ENCODE measurements at regions not wholly inside any gene's neighbourhood (a gene's known extent, or its start where the extent isn't known, plus 50 kb on each side); places are given as distances from the start of the nearest gene placed in this dataset.

DNA sequence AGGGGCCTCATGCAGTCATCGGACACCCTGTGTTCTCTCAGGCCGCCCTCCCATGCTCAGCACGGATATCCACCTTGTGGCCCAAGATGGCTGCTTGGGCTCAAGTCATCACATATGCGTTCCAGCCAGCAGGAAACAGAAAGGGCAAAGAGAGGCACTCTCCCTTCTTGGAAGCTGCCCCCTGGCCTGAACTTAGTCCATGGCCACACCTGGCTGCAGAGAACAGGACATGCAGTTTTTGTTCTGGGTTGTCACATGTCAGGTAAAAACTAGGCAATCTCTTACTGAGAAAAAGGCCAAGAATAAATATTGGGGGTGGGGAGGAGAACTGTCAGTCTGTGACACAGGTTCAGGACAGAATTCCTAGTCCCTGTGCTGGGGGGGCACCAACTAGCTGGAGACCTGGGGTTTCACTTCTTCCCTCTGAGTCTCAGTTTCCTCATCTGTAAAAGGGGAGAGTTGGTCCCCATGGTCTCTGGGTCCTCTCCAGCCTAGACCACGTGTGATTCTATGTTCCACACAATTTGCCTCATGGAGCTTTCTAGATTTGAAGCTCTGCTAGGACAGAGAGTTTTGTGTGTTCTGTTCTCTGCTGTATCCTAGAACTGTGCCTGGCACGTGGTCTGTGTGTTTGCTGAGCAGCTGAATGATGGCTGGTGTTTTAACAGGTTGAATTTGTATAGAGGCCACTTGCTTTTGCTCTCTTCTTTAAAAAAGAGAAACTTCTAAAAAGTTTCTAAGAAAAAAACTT is 107.2 kb upstream of the ANO1 start:
- intact Hi-C loops (cut with DNase I) = no loop called here
- Histone ChIP-seq H3K9me3 (no peaks in the 10 kb centered on the region), H3K27ac (no peak overlapping the region), H3K4me3 (no peak overlapping the region), H3K27me3 (no peaks in the 10 kb centered on the region), H3K36me3 (no peaks in the 10 kb centered on the region), H3K4me1 (ENCODE audit: insufficient read depth) (no peaks in the 10 kb centered on the region)
- DNase-seq = no peak
- no peak for TF ChIP-seq EP300 (IDR thresholded peaks at IDR 0.05)
- 87 to 91% (median 88%) methylated on average over 6 of the region's 6 CpGs for WGBS, 3 donors

DNA sequence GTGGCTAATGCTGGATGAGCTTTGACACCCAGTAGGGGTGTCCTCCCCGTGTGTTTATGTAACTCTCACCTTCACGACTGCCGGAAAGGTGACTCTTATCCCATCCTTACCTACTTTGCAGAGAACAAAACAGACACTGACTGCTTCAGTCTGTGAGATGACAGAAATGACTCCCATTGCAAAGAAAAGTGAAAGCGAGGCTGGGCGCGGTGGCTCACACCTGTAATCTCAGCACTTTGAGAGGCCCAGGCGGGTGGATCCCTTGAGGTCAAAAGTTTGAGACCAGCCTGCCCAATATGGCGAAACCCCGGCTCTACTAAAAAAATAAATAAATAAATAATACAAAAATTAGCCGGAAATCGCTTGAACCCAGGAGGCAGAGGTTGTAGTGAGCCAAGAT is 106.4 kb upstream of the ANO1 start:
- intact Hi-C loops (cut with DNase I) = no loop called here
- no peaks in the 10 kb centered on the region for H3K27me3 ChIP-seq
- no peaks in the 10 kb centered on the region for H3K4me1 ChIP-seq (ENCODE audit: insufficient read depth)
- H3K36me3 ChIP-seq = no peaks in the 10 kb centered on the region
- no peak overlapping the region for H3K27ac ChIP-seq
- H3K9me3 ChIP-seq = no peaks in the 10 kb centered on the region
- TF ChIP-seq EP300 (IDR thresholded peaks at IDR 0.05) (no peak), POLR2A (IDR thresholded peaks at IDR 0.05) (no peak), CTCF (IDR thresholded peaks at IDR 0.05) (no peak)
- WGBS, 3 donors = 91 to 93% (median 91%) methylated on average over 11 of the region's 11 CpGs
- no peak overlapping the region for H3K4me3 ChIP-seq
- no peak for DNase-seq

DNA sequence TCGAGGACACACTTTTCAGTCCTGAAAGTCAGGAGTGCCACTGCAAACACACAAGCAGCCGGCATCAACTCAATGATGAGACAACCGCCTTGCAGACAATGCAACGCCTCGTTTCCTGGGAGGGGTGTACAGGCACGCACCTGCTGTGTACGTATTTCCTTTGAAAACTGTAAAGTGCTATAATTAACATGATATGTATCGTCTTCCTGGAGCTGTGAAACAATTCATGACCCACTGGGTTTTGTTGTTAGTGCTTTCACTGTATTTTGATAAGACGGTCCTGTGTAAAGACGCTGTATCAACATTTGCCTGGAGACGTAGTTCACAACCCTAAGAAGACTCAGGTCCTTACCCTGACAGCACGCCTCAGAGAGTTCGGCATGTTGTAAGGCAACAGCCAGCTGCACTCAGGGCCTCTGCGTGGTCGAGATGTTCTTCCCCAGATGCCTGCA is 105.7 kb upstream of the ANO1 start:
- no peak for TF ChIP-seq POLR2A (IDR thresholded peaks at IDR 0.05)
- TF ChIP-seq CTCF (IDR thresholded peaks at IDR 0.05) = no peak
- no peak for TF ChIP-seq EP300 (IDR thresholded peaks at IDR 0.05)
- Histone ChIP-seq H3K4me1 (ENCODE audit: insufficient read depth) (no peaks in the 10 kb centered on the region), H3K4me3 (no peak overlapping the region), H3K27ac (no peak overlapping the region), H3K36me3 (no peaks in the 10 kb centered on the region), H3K9me3 (no peaks in the 10 kb centered on the region), H3K27me3 (no peaks in the 10 kb centered on the region)
- intact Hi-C loops (cut with DNase I) = no loop called here
- DNase-seq = no peak
- WGBS, 3 donors = 86 to 88% (median 86%) methylated on average over 15 of the region's 15 CpGs

GRCh38 chr11:69974528-69974927 is 103.6 kb upstream of the ANO1 start:
- no peaks in the 10 kb centered on the region for H3K4me1 ChIP-seq (ENCODE audit: insufficient read depth)
- 10 to 31% (median 23%) methylated on average over 4 of the region's 4 CpGs for WGBS, 3 donors
- DNase-seq = no peak
- H3K9me3 ChIP-seq = no peaks in the 10 kb centered on the region
- H3K36me3 ChIP-seq = no peaks in the 10 kb centered on the region
- intact Hi-C loops (cut with DNase I) = no loop called here
- H3K27me3 ChIP-seq = no peaks in the 10 kb centered on the region
- no peak overlapping the region for H3K4me3 ChIP-seq
- no peak overlapping the region for H3K27ac ChIP-seq
- TF ChIP-seq CTCF (IDR thresholded peaks at IDR 0.05) (no peak), EP300 (IDR thresholded peaks at IDR 0.05) (no peak), POLR2A (IDR thresholded peaks at IDR 0.05) (no peak)

DNA sequence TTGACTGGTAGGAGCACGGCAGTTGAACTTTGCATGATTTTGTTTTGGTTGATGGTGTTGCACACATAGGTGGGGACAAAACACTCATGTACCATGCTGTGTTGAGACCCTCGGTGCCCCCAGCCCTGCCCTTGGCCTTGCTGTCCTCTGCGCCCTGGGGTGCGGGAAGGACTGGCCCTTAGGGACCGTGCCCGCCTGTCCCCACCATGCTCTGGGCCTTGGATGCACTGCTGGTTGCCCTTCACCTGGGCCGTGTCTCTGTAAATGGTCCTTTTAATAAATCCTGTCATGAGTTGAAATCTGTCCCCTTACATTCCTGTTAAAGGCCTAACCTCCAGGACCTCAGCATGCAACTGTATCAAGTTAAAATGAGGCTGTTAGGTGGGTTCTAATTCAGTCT is 102.3 kb upstream of the ANO1 start:
- intact Hi-C loops (cut with DNase I) = no loop called here
- no peak for DNase-seq
- no peaks in the 10 kb centered on the region for H3K27me3 ChIP-seq

More for the DNA sequence above, 102.3 kb upstream of the ANO1 start:
- no peaks in the 10 kb centered on the region for H3K9me3 ChIP-seq
- H3K27ac ChIP-seq = no peak overlapping the region
- H3K4me1 ChIP-seq (ENCODE audit: insufficient read depth) = no peaks in the 10 kb centered on the region
- H3K4me3 ChIP-seq = no peak overlapping the region
- WGBS, 3 donors = 91 to 95% (median 92%) methylated on average over 7 of the region's 7 CpGs
- H3K36me3 ChIP-seq = no peaks in the 10 kb centered on the region
- no peak for TF ChIP-seq CTCF (IDR thresholded peaks at IDR 0.05)
- no peak for TF ChIP-seq POLR2A (IDR thresholded peaks at IDR 0.05)
- TF ChIP-seq EP300 (IDR thresholded peaks at IDR 0.05) = no peak

Measured in ovary (tissue), 7 donors.